GM12878 (cell line): ENCODE measurements at regions not wholly inside any gene's neighbourhood (a gene's known extent, or its start where the extent isn't known, plus 50 kb on each side); places are given as distances from the start of the nearest gene placed in this dataset.

Source experiments
- ATAC-seq: fragments of 200-7000 bp; cut with Tn5 transposase; 3 replicates; pipeline ENCODE4 v1.9.1; 2020; ENCODE audit warnings: mild to moderate bottlenecking, moderate library complexity
- BruUV-seq: library from RNA; stranded (reverse); fragments of 400-500 nt; replicated peaks from 2 replicates; lab custom pipeline; 2021; lab: Mats Ljungman, UMichigan
- CTCF ChIA-PET: fragments of 300-600 bp; sonication (Branson Sonifier 250); formaldehyde crosslinking; extraction: SDS; loops from one replicate; lab custom pipeline; 2021; ENCODE audit warnings: inconsistent platforms; lab: Yijun Ruan, JAX
- POLR2A ChIA-PET: fragments of 350-600 bp; formaldehyde crosslinking; extraction: SDS; loops from one replicate; lab custom pipeline; 2021; ENCODE audit warnings: inconsistent platforms; lab: Charles Lee
- RAD21 ChIA-PET: fragments of 300-600 bp; sonication (Branson Sonifier 250); formaldehyde crosslinking; loops from one replicate; lab custom pipeline; 2023; ENCODE audit warnings: antibody characterized with exemption; ENCODE audit not compliant: unreplicated experiment; lab: Charles Lee
- SMC1A ChIA-PET: fragments of 300-600 bp; sonication (Branson Sonifier 250); formaldehyde crosslinking; loops from one replicate; lab custom pipeline; 2023; ENCODE audit not compliant: unreplicated experiment, uncharacterized antibody; lab: Charles Lee
- DNase-seq: peaks from one replicate; pipeline ENCODE4 v3.0.0-alpha.2; 2011; ENCODE audit warnings: low read depth, low spot score
- FAIRE-seq: peaks from 3 replicates; lab custom pipeline; 2011; peaks lifted over from hg19 to GRCh38; lab: Jason Lieb, UNC
- H2AFZ ChIP-seq: 2 replicates; pipeline ENCODE4 v1.6.0; 2011; ENCODE audit warnings: low read depth, low read length, control low read depth; ENCODE audit not compliant: control insufficient read depth
- H3K27ac ChIP-seq: 2 replicates; pipeline ENCODE4 v1.5.1; 2011; ENCODE audit warnings: control low read depth; ENCODE audit not compliant: control insufficient read depth, insufficient read depth
- H3K27me3 ChIP-seq, 2 experiments: replicated peaks in 1 of 2; 2 replicates each; pipeline versions ENCODE4 v1.6.0 to v1.6.1; 2011; ENCODE audit warnings: low read length in 1 of 2; ENCODE audit not compliant: control insufficient read depth in 2 of 2, insufficient read depth in 2 of 2
- H3K36me3 ChIP-seq, 2 experiments: 2 replicates each; pipeline ENCODE4 v1.5.1; 2011; ENCODE audit warnings: low read length in 1 of 2; ENCODE audit not compliant: control insufficient read depth in 2 of 2, insufficient read depth in 2 of 2
- H3K4me1 ChIP-seq: 2 replicates; pipeline ENCODE4 v1.6.1; 2011; ENCODE audit warnings: mild to moderate bottlenecking, low read length, moderate library complexity, mixed read lengths; ENCODE audit not compliant: control insufficient read depth, insufficient read depth
- H3K4me2 ChIP-seq: 2 replicates; pipeline ENCODE4 v1.6.0; 2011; ENCODE audit warnings: control low read depth; ENCODE audit not compliant: control insufficient read depth, insufficient read depth
- H3K4me3 ChIP-seq: fragments of 200-600 bp; sonication (generic); 2 replicates; pipeline ENCODE4 v1.5.1; 2016
- H3K79me2 ChIP-seq: 2 replicates; pipeline ENCODE4 v1.6.0; 2011; ENCODE audit warnings: low read length; ENCODE audit not compliant: control insufficient read depth, insufficient read depth
- H3K9ac ChIP-seq: 2 replicates; pipeline ENCODE4 v1.8.0; 2011; ENCODE audit warnings: low read length, control low read depth, mixed read lengths; ENCODE audit not compliant: control insufficient read depth, insufficient read depth
- H3K9me3 ChIP-seq: replicated peaks from 3 replicates; pipeline ENCODE4 v1.5.1; 2011; ENCODE audit warnings: mild to moderate bottlenecking, low read length; ENCODE audit not compliant: control insufficient read depth, insufficient read depth
- H4K20me1 ChIP-seq: 2 replicates; pipeline ENCODE4 v1.6.0; 2011; ENCODE audit not compliant: control insufficient read depth, insufficient read depth
- CBX5 ChIP-seq: sonication (generic); IDR thresholded peaks from 2 replicates; pipeline ENCODE4 v1.6.1; 2016; ENCODE audit warnings: low read depth, moderate library complexity, mild to moderate bottlenecking, inconsistent platforms
- CREB1 ChIP-seq: IDR thresholded peaks from 2 replicates; pipeline ENCODE4 v1.6.1; 2012; ENCODE audit warnings: low read depth, mild to moderate bottlenecking, inconsistent platforms
- ESRRA ChIP-seq: IDR thresholded peaks from 2 replicates; pipeline ENCODE4 v1.6.1; 2012; ENCODE audit warnings: mild to moderate bottlenecking, low read length, improper control_type of control experiment
- ETV6 ChIP-seq, 2 experiments: fragments of 450-650 bp in 1 of 2; IDR thresholded peaks in 1 of 2; conservative IDR thresholded peaks in 1 of 2; 2 replicates each; pipeline ENCODE4 v1.6.1; 2014; ENCODE audit warnings: antibody characterized with exemption in 1 of 2, borderline replicate concordance in 1 of 2, low read depth in 1 of 2, mild to moderate bottlenecking in 1 of 2, moderate library complexity in 1 of 2
- LARP7 ChIP-seq: fragments of 450-650 bp; IDR thresholded peaks from 2 replicates; pipeline ENCODE4 v1.6.1; 2017; ENCODE audit warnings: mild to moderate bottlenecking
- POLR2AphosphoS5 ChIP-seq: IDR thresholded peaks from 2 replicates; pipeline ENCODE4 v1.6.1; 2011; ENCODE audit warnings: mild to moderate bottlenecking, low read length, inconsistent platforms
- RELB ChIP-seq: fragments of 450-650 bp; IDR thresholded peaks from 2 replicates; pipeline ENCODE4 v1.6.1; 2017; ENCODE audit warnings: low read depth, mild to moderate bottlenecking, moderate library complexity
- SMC3 ChIP-seq: IDR thresholded peaks from 2 replicates; pipeline ENCODE4 v1.6.1; 2011; ENCODE audit warnings: low read length, improper control_type of control experiment, borderline replicate concordance
- SREBF2 ChIP-seq: IDR thresholded peaks from 2 replicates; pipeline ENCODE4 v1.6.1; 2012; ENCODE audit warnings: mild to moderate bottlenecking, low read length
- WGBS: methylation state at CpG from one replicate; pipeline ENCODE4 v1.1.6; 2016; ENCODE audit warnings: low lambda C conversion rate; ENCODE audit not compliant: insufficient replicate concordance, insufficient coverage; ENCODE audit errors: missing lambda C conversion rate; 5-methylcytosine and 5-hydroxymethylcytosine counted together
- in situ Hi-C: fragments of 300-500 bp; cut with MboI; formaldehyde crosslinking; loops from 9 replicates; pipeline ENCODE4 v1.14.3; 2018; ENCODE audit warnings: mixed read lengths
- intact Hi-C: fragments of 100-400 bp; cut with micrococcal nuclease; formaldehyde crosslinking; loops from one replicate; pipeline ENCODE4 v1.14.2; 2022; ENCODE audit not compliant: unreplicated experiment

GRCh38 chr16:6297666-6298410, 1034.8 kb upstream of the RBFOX1 start:
- ChIA-PET POLR2A (no interaction called here), RAD21 (no interaction called here)

More at GRCh38 chr16:6297666-6298410, 1034.8 kb upstream of the RBFOX1 start:
- Histone ChIP-seq H3K27me3 (no peaks in the 10 kb centered on the region), H2AFZ (no peak overlapping the region), H3K4me3 (no peak overlapping the region), H3K9ac (no peak overlapping the region), H3K36me3 (no peaks in the 10 kb centered on the region), H3K9me3 (no peaks in the 10 kb centered on the region; the same call in 2 of the 3 replicates), H4K20me1 (no peaks in the 10 kb centered on the region), H3K27ac (no peak overlapping the region), H3K4me1 (no peaks in the 10 kb centered on the region), H3K79me2 (no peaks in the 10 kb centered on the region), H3K4me2 (no peak overlapping the region)
- DNase-seq = no peak
- no TSS peak for BruUV-seq
- intact Hi-C loops (no loop called here), in situ Hi-C loops (no loop called here)
- SMC1A ChIA-PET = no interaction called here
- no peak for ATAC-seq
- no peak for FAIRE-seq
- WGBS = 10% methylated on average over 8 of the region's 8 CpGs
- TF ChIP-seq ESRRA = no peak
- TF ChIP-seq RELB = no peak
- TF ChIP-seq LARP7 = no peak
- TF ChIP-seq CBX5 = no peak
- TF ChIP-seq SMC3 = no peak
- TF ChIP-seq POLR2AphosphoS5 = no peak
- TF ChIP-seq CREB1 = no peak
- TF ChIP-seq ETV6 (conservative IDR thresholded peaks at IDR 0.05 in 1 of 2, IDR thresholded peaks at IDR 0.05 in 1 of 2; ENCODE audit: borderline replicate concordance in 1 of 2, low read depth in 1 of 2) = no peak
- TF ChIP-seq SREBF2 = no peak
- TF ChIP-seq, all 136 proteins: peak for 0
- CTCF ChIA-PET = no interaction called here
